DND-41 (cell line): ENCODE measurements at regions not wholly inside any gene's neighbourhood (a gene's known extent, or its start where the extent isn't known, plus 50 kb on each side); places are given as distances from the start of the nearest gene placed in this dataset.

Experiments used
- EZH2 ChIP-seq: IDR thresholded peaks from 3 replicates; pipeline ENCODE4 v1.6.1; 2012; ENCODE audit warnings: borderline replicate concordance, low read depth, mild to moderate bottlenecking, moderate library complexity, low read length, inconsistent platforms; ENCODE audit not compliant: severe bottlenecking
- TF ChIP-seq, protein P1 (sequence below): IDR thresholded peaks from 2 replicates; pipeline ENCODE4 v1.5.1; 2012; ENCODE audit warnings: borderline replicate concordance, low read length, moderate library complexity, mild to moderate bottlenecking; ENCODE audit not compliant: poor library complexity, severe bottlenecking; ENCODE audit errors: extremely low read depth

DNA sequence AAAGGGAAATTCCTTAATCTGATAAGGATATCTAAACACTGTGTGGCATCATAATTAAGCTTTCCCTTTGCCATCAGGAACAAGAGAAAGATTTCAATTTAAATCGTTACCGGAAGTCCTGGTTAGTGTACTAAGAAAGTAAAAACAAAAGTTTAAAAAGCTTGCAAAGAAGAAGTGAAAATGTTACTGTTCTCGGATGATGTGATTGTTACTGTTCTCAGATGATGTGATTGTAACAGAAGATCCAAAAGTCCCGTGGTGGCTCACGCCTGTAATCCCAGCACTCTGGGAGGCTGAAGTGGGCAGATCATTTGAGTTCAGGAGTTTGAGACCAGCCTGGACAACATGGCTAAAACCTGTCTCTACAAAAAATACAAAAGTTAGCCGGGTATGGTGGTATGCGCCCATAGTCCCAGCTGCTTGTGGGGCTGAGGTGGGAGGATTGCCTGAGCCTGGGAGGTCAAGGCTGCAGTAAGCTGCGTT, 62.5 kb downstream of the RGS12 start:
- TF ChIP-seq EZH2 = no peak
- TF ChIP-seq, protein P1, sequence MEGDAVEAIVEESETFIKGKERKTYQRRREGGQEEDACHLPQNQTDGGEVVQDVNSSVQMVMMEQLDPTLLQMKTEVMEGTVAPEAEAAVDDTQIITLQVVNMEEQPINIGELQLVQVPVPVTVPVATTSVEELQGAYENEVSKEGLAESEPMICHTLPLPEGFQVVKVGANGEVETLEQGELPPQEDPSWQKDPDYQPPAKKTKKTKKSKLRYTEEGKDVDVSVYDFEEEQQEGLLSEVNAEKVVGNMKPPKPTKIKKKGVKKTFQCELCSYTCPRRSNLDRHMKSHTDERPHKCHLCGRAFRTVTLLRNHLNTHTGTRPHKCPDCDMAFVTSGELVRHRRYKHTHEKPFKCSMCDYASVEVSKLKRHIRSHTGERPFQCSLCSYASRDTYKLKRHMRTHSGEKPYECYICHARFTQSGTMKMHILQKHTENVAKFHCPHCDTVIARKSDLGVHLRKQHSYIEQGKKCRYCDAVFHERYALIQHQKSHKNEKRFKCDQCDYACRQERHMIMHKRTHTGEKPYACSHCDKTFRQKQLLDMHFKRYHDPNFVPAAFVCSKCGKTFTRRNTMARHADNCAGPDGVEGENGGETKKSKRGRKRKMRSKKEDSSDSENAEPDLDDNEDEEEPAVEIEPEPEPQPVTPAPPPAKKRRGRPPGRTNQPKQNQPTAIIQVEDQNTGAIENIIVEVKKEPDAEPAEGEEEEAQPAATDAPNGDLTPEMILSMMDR = no peak
